Esophagus squamous epithelium (tissue), 5 donors: ENCODE measurements at regions not wholly inside any gene's neighbourhood (a gene's known extent, or its start where the extent isn't known, plus 50 kb on each side); places are given as distances from the start of the nearest gene placed in this dataset.
A peak's percentile ranks its signal among the peaks of the same experiment; 100 is the strongest.
"Not testable (repeated sequence)": the region's sequence is repeated elsewhere in the genome, so short reads cannot be mapped to it uniquely, and the experiment has no call there.

ENCODE experiments used
- DNase-seq: peaks from one replicate; lab custom pipeline; 2025; lab: John Stamatoyannopoulos, UW
- H3K27ac ChIP-seq, 4 donors: fragments of 200-600 bp; sonication (generic); one replicate each; pipeline ENCODE4 v1.5.1; 2016 to 2019; ENCODE audit warnings: mild to moderate bottlenecking in 1 of 4
- H3K27me3 ChIP-seq, 4 donors: fragments of 200-600 bp; sonication (generic); 1 replicate in 3 of 4; 2 replicates in 1 of 4; pipeline versions ENCODE4 v1.5.1 to v1.6.0; 2017 to 2021; ENCODE audit warnings: antibody characterized with exemption in 1 of 4
- H3K36me3 ChIP-seq, 3 donors: fragments of 200-600 bp; sonication (generic); one replicate each; pipeline ENCODE4 v1.5.1; 2016 to 2019
- H3K4me1 ChIP-seq, 3 donors: fragments of 200-600 bp; sonication (generic); one replicate each; pipeline ENCODE4 v1.5.1; 2017 to 2019
- H3K4me3 ChIP-seq, 4 donors: fragments of 200-600 bp; sonication (generic); 1 replicate in 3 of 4; 2 replicates in 1 of 4; pipeline ENCODE4 v1.5.1; 2016 to 2019; ENCODE audit warnings: mild to moderate bottlenecking in 2 of 4, moderate library complexity in 1 of 4
- H3K9me3 ChIP-seq, 3 donors: fragments of 200-600 bp; sonication (generic); one replicate each; pipeline ENCODE4 v1.5.1; 2016 to 2019
- CTCF ChIP-seq, 6 experiments: fragments of 450-650 bp in 4 of 6; fragments of 200-600 bp in 2 of 6; sonication (generic) in 2 of 6; IDR thresholded peaks; one replicate each; pipeline ENCODE4 v1.5.1; 2016 to 2019; ENCODE audit warnings: antibody characterized with exemption in 6 of 6, mild to moderate bottlenecking in 4 of 6, moderate library complexity in 4 of 6
- POLR2A ChIP-seq, 4 donors: fragments of 450-650 bp; IDR thresholded peaks; one replicate each; pipeline ENCODE4 v1.6.1; 2017; ENCODE audit warnings: antibody characterized with exemption in 4 of 4, mild to moderate bottlenecking in 4 of 4, moderate library complexity in 3 of 4
- WGBS, 2 donors: methylation state at CpG; one replicate each; pipeline ENCODE4 v1.1.5; 2018; 5-methylcytosine and 5-hydroxymethylcytosine counted together
- intact Hi-C: fragments of 100-400 bp; cut with DNase I; formaldehyde crosslinking; loops from one replicate; pipeline ENCODE4 v1.15.0; 2022
- donor health status: DM: yes; HTN: yes; CAD: no.

GRCh38 chr4:53942712-53943111, 121.7 kb downstream of the CHIC2 start:
- no peak for DNase-seq
- WGBS, 2 donors, result 64 to 68% methylated on average over 3 of the region's 3 CpGs
- Histone ChIP-seq H3K9me3 (peaks cover 0 to 9% (median 0%) of the 10 kb centered on the region in 3 donors), H3K4me3 (no peak overlapping the region), H3K27me3 (peaks cover 0 to 9% (median 0%) of the 10 kb centered on the region in 4 donors), H3K27ac (peak overlapping the region in 1 of 4 donors; percentile 9), H3K36me3 (no peaks in the 10 kb centered on the region), H3K4me1 (peaks cover 0 to 25% (median 17%) of the 10 kb centered on the region in 3 donors)
- intact Hi-C loops, result no loop called here
- no peak for TF ChIP-seq POLR2A (IDR thresholded peaks at IDR 0.05)
- TF ChIP-seq CTCF (IDR thresholded peaks at IDR 0.05), result no peak

GRCh38 chr4:53941331-53941730, 123.1 kb downstream of the CHIC2 start:
- no peak for TF ChIP-seq POLR2A (IDR thresholded peaks at IDR 0.05)
- no peak for TF ChIP-seq CTCF (IDR thresholded peaks at IDR 0.05)
- no peak overlapping the region for H3K27ac ChIP-seq
- DNase-seq, result no peak
- no peak overlapping the region for H3K4me3 ChIP-seq
- peaks cover 0 to 25% (median 17%) of the 10 kb centered on the region in 3 donors for H3K4me1 ChIP-seq
- intact Hi-C loops, result no loop called here
- peaks cover 0 to 9% (median 0%) of the 10 kb centered on the region in 3 donors for H3K9me3 ChIP-seq
- peaks cover 0 to 8% (median 0%) of the 10 kb centered on the region in 4 donors for H3K27me3 ChIP-seq
- WGBS, 2 donors, result 83 to 85% methylated on average over 4 of the region's 4 CpGs
- no peaks in the 10 kb centered on the region for H3K36me3 ChIP-seq

- H3K27me3 ChIP-seq, H3K4me3 ChIP-seq, intact Hi-C loops, H3K36me3 ChIP-seq, H3K9me3 ChIP-seq, H3K27ac ChIP-seq, DNase-seq: not testable (repeated sequence)
- peaks cover 0 to 38% (median 22%) of the 10 kb centered on the region in 3 donors for H3K4me1 ChIP-seq
- 93 to 96% methylated on average over 3 of the region's 3 CpGs for WGBS, 2 donors
Observed at GRCh38 chr4:53939892-53940291, 124.5 kb downstream of the CHIC2 start.

- TF ChIP-seq POLR2A (IDR thresholded peaks at IDR 0.05), result no peak
- no peak for TF ChIP-seq CTCF (IDR thresholded peaks at IDR 0.05)
- no peak overlapping the region for H3K27ac ChIP-seq
- intact Hi-C loops, result no loop called here
- DNase-seq, result no peak
- no peak overlapping the region for H3K4me3 ChIP-seq
- peaks cover 0 to 13% (median 0%) of the 10 kb centered on the region in 3 donors for H3K9me3 ChIP-seq
- peaks cover 0 to 5% (median 0%) of the 10 kb centered on the region in 4 donors for H3K27me3 ChIP-seq
- no peaks in the 10 kb centered on the region for H3K36me3 ChIP-seq
- WGBS, 2 donors, result 71 to 85% methylated on average over 7 of the region's 7 CpGs
- H3K4me1 ChIP-seq, result peaks cover 0 to 20% (median 12%) of the 10 kb centered on the region in 3 donors
Observed at GRCh38 chr4:53937918-53938317, 126.5 kb downstream of the CHIC2 start.

GRCh38 chr4:53937327-53937726, 127.1 kb downstream of the CHIC2 start:
- TF ChIP-seq CTCF (IDR thresholded peaks at IDR 0.05) (no peak), POLR2A (IDR thresholded peaks at IDR 0.05) (no peak)
- no peak for DNase-seq
- 59% methylated on average over 2 of the region's 2 CpGs for WGBS, 2 donors
- Histone ChIP-seq H3K4me1 (peaks cover 0 to 14% (median 6%) of the 10 kb centered on the region in 3 donors), H3K27me3 (peaks cover 0 to 5% (median 0%) of the 10 kb centered on the region in 4 donors), H3K4me3 (no peak overlapping the region), H3K9me3 (peaks cover 0 to 13% (median 0%) of the 10 kb centered on the region in 3 donors), H3K36me3 (no peaks in the 10 kb centered on the region), H3K27ac (no peak overlapping the region)
- intact Hi-C loops, result no loop called here

GRCh38 chr4:53935780-53936179, 128.6 kb downstream of the CHIC2 start:
- peaks cover 0 to 13% (median 0%) of the 10 kb centered on the region in 3 donors for H3K9me3 ChIP-seq
- H3K36me3 ChIP-seq, result no peaks in the 10 kb centered on the region
- no peak overlapping the region for H3K27ac ChIP-seq
- peaks cover 0 to 5% (median 0%) of the 10 kb centered on the region in 4 donors for H3K27me3 ChIP-seq
- no peak for DNase-seq
- peaks cover 0 to 13% (median 5%) of the 10 kb centered on the region in 3 donors for H3K4me1 ChIP-seq
- no peak for TF ChIP-seq POLR2A (IDR thresholded peaks at IDR 0.05)
- no peak for TF ChIP-seq CTCF (IDR thresholded peaks at IDR 0.05)
- intact Hi-C loops, result no loop called here
- H3K4me3 ChIP-seq, result no peak overlapping the region
